Forelimb muscle (tissue), 1 donor: ENCODE measurements at regions not wholly inside any gene's neighbourhood (a gene's known extent, or its start where the extent isn't known, plus 50 kb on each side); places are given as distances from the start of the nearest gene placed in this dataset.

ENCODE experiments used
- DNase-seq: peaks from one replicate; pipeline ENCODE4 v3.0.0-alpha.2; 2013; ENCODE audit warnings: low read depth

GRCh38 chr20:41670631-41671030 is 52.5 kb upstream of the CHD6 start:
- no peak for DNase-seq

- no peak for DNase-seq
Observed at GRCh38 chr20:41669708-41670263, 51.6 kb upstream of the CHD6 start.

- DNase-seq = no peak
Observed at GRCh38 chr20:41668057-41668749, 50.0 kb upstream of the CHD6 start.
